WTC11 (cell line): ENCODE measurements at regions not wholly inside any gene's neighbourhood (a gene's known extent, or its start where the extent isn't known, plus 50 kb on each side); places are given as distances from the start of the nearest gene placed in this dataset.

Source experiments
- CBFB ChIP-seq: sonication (generic); formaldehyde crosslinking; IDR thresholded peaks from 2 replicates; pipeline ENCODE4 v1.8.1; 2022; ENCODE audit warnings: mild to moderate bottlenecking, low read depth, missing genetic modification reagents
- CREB1 ChIP-seq: sonication (generic); formaldehyde crosslinking; IDR thresholded peaks from 2 replicates; pipeline ENCODE4 v1.8.0; 2023; ENCODE audit warnings: mild to moderate bottlenecking, missing genetic modification reagents
- IRF2 ChIP-seq: sonication (generic); formaldehyde crosslinking; IDR thresholded peaks from 2 replicates; pipeline ENCODE4 v1.8.0; 2022; ENCODE audit warnings: low read depth, missing genetic modification reagents, borderline replicate concordance
- MAX ChIP-seq: sonication (generic); formaldehyde crosslinking; IDR thresholded peaks from 2 replicates; pipeline ENCODE4 v1.8.0; 2022; ENCODE audit warnings: mild to moderate bottlenecking, missing genetic modification reagents
- NR2C2 ChIP-seq: sonication (generic); formaldehyde crosslinking; IDR thresholded peaks from 2 replicates; pipeline ENCODE4 v1.8.0; 2022; ENCODE audit warnings: mild to moderate bottlenecking, missing genetic modification reagents
- TEAD4 ChIP-seq: sonication (generic); formaldehyde crosslinking; IDR thresholded peaks from 2 replicates; pipeline ENCODE4 v1.8.0; 2022; ENCODE audit warnings: mild to moderate bottlenecking, missing genetic modification reagents
- ZNF232 ChIP-seq: sonication (generic); formaldehyde crosslinking; IDR thresholded peaks from 2 replicates; pipeline ENCODE4 v1.8.0; 2022; ENCODE audit warnings: mild to moderate bottlenecking, missing genetic modification reagents
- ZNF425 ChIP-seq: fragments of 250-450 bp; sonication (Bioruptor Pico); conservative IDR thresholded peaks from 2 replicates; pipeline ENCODE4 v1.9.0; 2021; ENCODE audit warnings: mild to moderate bottlenecking
- TF ChIP-seq, protein P1 (sequence below): fragments of 200-600 bp; IDR thresholded peaks from 2 replicates; pipeline ENCODE4 v1.8.0; 2022; ENCODE audit warnings: antibody characterized with exemption
- TF ChIP-seq, protein P2 (sequence below): sonication (generic); formaldehyde crosslinking; IDR thresholded peaks from 2 replicates; pipeline ENCODE4 v1.8.1; 2022; ENCODE audit warnings: low read depth, missing genetic modification reagents, borderline replicate concordance
- TF ChIP-seq, protein P3 (sequence below): sonication (generic); formaldehyde crosslinking; IDR thresholded peaks from 2 replicates; pipeline ENCODE4 v1.8.0; 2023; ENCODE audit warnings: missing genetic modification reagents
- TF ChIP-seq, protein P4 (sequence below): sonication (generic); formaldehyde crosslinking; IDR thresholded peaks from 2 replicates; pipeline ENCODE4 v1.8.1; 2023; ENCODE audit warnings: mild to moderate bottlenecking, missing genetic modification reagents, moderate library complexity
- TF ChIP-seq, protein P5 (sequence below): sonication (generic); formaldehyde crosslinking; IDR thresholded peaks from 2 replicates; pipeline ENCODE4 v1.8.1; 2023; ENCODE audit warnings: mild to moderate bottlenecking, missing genetic modification reagents

GRCh38 chr3:163817015-163817414, 1261.3 kb downstream of the SI start:
- TF ChIP-seq, protein P1, sequence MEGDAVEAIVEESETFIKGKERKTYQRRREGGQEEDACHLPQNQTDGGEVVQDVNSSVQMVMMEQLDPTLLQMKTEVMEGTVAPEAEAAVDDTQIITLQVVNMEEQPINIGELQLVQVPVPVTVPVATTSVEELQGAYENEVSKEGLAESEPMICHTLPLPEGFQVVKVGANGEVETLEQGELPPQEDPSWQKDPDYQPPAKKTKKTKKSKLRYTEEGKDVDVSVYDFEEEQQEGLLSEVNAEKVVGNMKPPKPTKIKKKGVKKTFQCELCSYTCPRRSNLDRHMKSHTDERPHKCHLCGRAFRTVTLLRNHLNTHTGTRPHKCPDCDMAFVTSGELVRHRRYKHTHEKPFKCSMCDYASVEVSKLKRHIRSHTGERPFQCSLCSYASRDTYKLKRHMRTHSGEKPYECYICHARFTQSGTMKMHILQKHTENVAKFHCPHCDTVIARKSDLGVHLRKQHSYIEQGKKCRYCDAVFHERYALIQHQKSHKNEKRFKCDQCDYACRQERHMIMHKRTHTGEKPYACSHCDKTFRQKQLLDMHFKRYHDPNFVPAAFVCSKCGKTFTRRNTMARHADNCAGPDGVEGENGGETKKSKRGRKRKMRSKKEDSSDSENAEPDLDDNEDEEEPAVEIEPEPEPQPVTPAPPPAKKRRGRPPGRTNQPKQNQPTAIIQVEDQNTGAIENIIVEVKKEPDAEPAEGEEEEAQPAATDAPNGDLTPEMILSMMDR, result no peak
- TF ChIP-seq IRF2 (CRISPR knock-in tag) (no peak), CREB1 (CRISPR knock-in tag) (no peak), NR2C2 (CRISPR knock-in tag) (no peak), TEAD4 (no peak), ZNF425 (no peak), MAX (CRISPR knock-in tag) (no peak), CBFB (no peak), ZNF232 (CRISPR knock-in tag) (no peak)
- TF ChIP-seq, protein P2, sequence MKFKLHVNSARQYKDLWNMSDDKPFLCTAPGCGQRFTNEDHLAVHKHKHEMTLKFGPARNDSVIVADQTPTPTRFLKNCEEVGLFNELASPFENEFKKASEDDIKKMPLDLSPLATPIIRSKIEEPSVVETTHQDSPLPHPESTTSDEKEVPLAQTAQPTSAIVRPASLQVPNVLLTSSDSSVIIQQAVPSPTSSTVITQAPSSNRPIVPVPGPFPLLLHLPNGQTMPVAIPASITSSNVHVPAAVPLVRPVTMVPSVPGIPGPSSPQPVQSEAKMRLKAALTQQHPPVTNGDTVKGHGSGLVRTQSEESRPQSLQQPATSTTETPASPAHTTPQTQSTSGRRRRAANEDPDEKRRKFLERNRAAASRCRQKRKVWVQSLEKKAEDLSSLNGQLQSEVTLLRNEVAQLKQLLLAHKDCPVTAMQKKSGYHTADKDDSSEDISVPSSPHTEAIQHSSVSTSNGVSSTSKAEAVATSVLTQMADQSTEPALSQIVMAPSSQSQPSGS (CRISPR knock-in tag), result no peak
- TF ChIP-seq, protein P3, sequence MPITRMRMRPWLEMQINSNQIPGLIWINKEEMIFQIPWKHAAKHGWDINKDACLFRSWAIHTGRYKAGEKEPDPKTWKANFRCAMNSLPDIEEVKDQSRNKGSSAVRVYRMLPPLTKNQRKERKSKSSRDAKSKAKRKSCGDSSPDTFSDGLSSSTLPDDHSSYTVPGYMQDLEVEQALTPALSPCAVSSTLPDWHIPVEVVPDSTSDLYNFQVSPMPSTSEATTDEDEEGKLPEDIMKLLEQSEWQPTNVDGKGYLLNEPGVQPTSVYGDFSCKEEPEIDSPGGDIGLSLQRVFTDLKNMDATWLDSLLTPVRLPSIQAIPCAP (CRISPR knock-in tag), result no peak
- TF ChIP-seq, protein P4, sequence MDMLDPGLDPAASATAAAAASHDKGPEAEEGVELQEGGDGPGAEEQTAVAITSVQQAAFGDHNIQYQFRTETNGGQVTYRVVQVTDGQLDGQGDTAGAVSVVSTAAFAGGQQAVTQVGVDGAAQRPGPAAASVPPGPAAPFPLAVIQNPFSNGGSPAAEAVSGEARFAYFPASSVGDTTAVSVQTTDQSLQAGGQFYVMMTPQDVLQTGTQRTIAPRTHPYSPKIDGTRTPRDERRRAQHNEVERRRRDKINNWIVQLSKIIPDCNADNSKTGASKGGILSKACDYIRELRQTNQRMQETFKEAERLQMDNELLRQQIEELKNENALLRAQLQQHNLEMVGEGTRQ, result no peak
- TF ChIP-seq, protein P5, sequence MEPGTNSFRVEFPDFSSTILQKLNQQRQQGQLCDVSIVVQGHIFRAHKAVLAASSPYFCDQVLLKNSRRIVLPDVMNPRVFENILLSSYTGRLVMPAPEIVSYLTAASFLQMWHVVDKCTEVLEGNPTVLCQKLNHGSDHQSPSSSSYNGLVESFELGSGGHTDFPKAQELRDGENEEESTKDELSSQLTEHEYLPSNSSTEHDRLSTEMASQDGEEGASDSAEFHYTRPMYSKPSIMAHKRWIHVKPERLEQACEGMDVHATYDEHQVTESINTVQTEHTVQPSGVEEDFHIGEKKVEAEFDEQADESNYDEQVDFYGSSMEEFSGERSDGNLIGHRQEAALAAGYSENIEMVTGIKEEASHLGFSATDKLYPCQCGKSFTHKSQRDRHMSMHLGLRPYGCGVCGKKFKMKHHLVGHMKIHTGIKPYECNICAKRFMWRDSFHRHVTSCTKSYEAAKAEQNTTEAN (CRISPR knock-in tag), result no peak
